HL-60 (cell line): ENCODE measurements at regions not wholly inside any gene's neighbourhood (a gene's known extent, or its start where the extent isn't known, plus 50 kb on each side); places are given as distances from the start of the nearest gene placed in this dataset.

Experiments used
- DNase-seq, 2 experiments: peaks; one replicate each; pipeline ENCODE4 v3.0.0-alpha.2; 2010 to 2020; ENCODE audit warnings: low read depth in 1 of 2, low spot score in 1 of 2
- H3K27ac ChIP-seq: fragments of 250-450 bp; sonication (Bioruptor Pico); replicated peaks from 2 replicates; pipeline ENCODE4 v1.5.1; 2020; ENCODE audit warnings: mild to moderate bottlenecking, moderate library complexity
- H3K27me3 ChIP-seq: fragments of 250-450 bp; sonication (Bioruptor Pico); 2 replicates; pipeline ENCODE4 v1.5.1; 2021; ENCODE audit warnings: mild to moderate bottlenecking, moderate library complexity; ENCODE audit not compliant: insufficient read depth, poor library complexity, severe bottlenecking
- H3K4me3 ChIP-seq: replicated peaks from 2 replicates; pipeline ENCODE4 v1.5.1; 2011; ENCODE audit warnings: mild to moderate bottlenecking, control low read depth, low read length; ENCODE audit not compliant: insufficient read depth
- GABPA ChIP-seq: IDR thresholded peaks from 2 replicates; pipeline ENCODE4 v1.6.1; 2012; ENCODE audit warnings: low read depth
- POLR2AphosphoS5 ChIP-seq: IDR thresholded peaks from 2 replicates; pipeline ENCODE4 v1.6.1; 2012; ENCODE audit warnings: low read depth
- SPI1 ChIP-seq: IDR thresholded peaks from 2 replicates; pipeline ENCODE4 v1.6.1; 2012; ENCODE audit warnings: low read depth, mild to moderate bottlenecking, borderline replicate concordance
- TF ChIP-seq, protein P1 (sequence below): IDR thresholded peaks from one replicate; pipeline ENCODE4 v1.5.1; 2011; ENCODE audit warnings: low read length, control low read depth, inconsistent platforms; ENCODE audit not compliant: insufficient read depth
- TF ChIP-seq, protein P2 (sequence below): IDR thresholded peaks from 2 replicates; pipeline ENCODE4 v1.6.1; 2012; ENCODE audit warnings: low read depth; ENCODE audit not compliant: insufficient replicate concordance

DNA sequence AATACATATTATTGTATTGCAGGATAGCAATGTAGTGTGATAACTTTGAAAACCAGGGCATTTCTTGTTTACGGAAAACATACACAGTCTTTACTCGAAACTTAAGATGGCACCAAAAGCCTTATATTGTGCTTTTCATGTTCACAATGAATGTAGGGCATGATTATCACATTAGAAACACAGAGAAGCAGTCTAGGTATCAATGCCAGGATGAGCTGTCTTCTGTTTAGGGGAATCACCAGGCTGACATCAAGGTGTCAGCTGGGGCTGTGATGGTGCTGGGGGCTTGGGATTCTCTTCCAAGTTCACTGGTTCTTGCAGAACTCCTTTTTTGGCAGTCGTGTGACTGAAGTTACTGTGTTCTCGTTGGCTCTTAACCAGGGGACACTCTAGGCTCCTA is 1067.3 kb downstream of the FLRT2 start:
- Histone ChIP-seq H3K4me3 (no peak overlapping the region), H3K27ac (no peak overlapping the region), H3K27me3 (no peaks in the 10 kb centered on the region)
- TF ChIP-seq, protein P1, sequence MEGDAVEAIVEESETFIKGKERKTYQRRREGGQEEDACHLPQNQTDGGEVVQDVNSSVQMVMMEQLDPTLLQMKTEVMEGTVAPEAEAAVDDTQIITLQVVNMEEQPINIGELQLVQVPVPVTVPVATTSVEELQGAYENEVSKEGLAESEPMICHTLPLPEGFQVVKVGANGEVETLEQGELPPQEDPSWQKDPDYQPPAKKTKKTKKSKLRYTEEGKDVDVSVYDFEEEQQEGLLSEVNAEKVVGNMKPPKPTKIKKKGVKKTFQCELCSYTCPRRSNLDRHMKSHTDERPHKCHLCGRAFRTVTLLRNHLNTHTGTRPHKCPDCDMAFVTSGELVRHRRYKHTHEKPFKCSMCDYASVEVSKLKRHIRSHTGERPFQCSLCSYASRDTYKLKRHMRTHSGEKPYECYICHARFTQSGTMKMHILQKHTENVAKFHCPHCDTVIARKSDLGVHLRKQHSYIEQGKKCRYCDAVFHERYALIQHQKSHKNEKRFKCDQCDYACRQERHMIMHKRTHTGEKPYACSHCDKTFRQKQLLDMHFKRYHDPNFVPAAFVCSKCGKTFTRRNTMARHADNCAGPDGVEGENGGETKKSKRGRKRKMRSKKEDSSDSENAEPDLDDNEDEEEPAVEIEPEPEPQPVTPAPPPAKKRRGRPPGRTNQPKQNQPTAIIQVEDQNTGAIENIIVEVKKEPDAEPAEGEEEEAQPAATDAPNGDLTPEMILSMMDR, result no peak
- TF ChIP-seq POLR2AphosphoS5 (no peak), GABPA (no peak), SPI1 (no peak)
- TF ChIP-seq, protein P2, sequence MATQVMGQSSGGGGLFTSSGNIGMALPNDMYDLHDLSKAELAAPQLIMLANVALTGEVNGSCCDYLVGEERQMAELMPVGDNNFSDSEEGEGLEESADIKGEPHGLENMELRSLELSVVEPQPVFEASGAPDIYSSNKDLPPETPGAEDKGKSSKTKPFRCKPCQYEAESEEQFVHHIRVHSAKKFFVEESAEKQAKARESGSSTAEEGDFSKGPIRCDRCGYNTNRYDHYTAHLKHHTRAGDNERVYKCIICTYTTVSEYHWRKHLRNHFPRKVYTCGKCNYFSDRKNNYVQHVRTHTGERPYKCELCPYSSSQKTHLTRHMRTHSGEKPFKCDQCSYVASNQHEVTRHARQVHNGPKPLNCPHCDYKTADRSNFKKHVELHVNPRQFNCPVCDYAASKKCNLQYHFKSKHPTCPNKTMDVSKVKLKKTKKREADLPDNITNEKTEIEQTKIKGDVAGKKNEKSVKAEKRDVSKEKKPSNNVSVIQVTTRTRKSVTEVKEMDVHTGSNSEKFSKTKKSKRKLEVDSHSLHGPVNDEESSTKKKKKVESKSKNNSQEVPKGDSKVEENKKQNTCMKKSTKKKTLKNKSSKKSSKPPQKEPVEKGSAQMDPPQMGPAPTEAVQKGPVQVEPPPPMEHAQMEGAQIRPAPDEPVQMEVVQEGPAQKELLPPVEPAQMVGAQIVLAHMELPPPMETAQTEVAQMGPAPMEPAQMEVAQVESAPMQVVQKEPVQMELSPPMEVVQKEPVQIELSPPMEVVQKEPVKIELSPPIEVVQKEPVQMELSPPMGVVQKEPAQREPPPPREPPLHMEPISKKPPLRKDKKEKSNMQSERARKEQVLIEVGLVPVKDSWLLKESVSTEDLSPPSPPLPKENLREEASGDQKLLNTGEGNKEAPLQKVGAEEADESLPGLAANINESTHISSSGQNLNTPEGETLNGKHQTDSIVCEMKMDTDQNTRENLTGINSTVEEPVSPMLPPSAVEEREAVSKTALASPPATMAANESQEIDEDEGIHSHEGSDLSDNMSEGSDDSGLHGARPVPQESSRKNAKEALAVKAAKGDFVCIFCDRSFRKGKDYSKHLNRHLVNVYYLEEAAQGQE, result no peak
- no peak for DNase-seq

DNA sequence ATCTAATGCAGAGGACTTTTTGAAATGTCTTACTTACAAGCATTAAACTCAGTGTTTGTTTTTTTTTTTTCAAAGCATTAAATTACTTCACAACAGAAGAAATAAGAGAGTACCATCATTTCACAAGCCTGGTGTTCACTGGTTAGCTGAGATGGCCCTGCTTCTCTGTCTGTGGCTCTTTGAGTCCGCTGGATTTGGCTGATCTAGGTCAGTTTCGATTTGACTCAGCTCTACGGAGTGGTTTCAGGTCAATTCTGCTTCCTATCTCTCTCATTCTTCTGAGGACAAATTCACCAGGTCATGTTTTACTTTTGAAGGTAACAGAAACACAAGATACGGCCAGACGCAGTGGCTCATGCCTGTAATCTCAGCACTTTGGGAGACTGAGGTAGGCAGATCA is 1066.1 kb downstream of the FLRT2 start:
- Histone ChIP-seq H3K4me3 (no peak overlapping the region), H3K27ac (no peak overlapping the region), H3K27me3 (no peaks in the 10 kb centered on the region)
- DNase-seq, result no peak
- TF ChIP-seq, protein P2, result no peak
- TF ChIP-seq POLR2AphosphoS5 (no peak), SPI1 (no peak), GABPA (no peak)
- TF ChIP-seq, protein P1, result no peak

DNA sequence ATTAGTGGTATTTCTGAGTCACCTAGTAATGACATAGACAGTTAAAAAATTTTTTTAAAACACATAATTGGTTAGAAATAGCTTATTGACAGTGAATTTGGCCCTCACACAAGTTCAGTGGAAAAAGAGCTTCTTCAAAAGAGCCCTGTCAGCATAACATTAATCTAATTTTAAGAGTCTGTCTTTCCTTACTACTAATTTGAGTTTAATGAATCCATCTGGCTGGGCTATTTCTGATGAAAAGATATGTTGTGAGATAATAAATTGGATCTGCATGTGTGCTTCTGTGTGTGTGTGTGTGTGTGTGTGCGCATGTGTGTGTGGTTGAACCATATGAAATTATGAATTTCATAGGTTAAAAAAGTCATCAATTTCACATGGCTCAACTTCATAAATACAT is 1045.2 kb downstream of the FLRT2 start:
- no peak overlapping the region for H3K27ac ChIP-seq
- TF ChIP-seq POLR2AphosphoS5 (no peak), SPI1 (no peak), GABPA (no peak)
- TF ChIP-seq, protein P1, result no peak
- TF ChIP-seq, protein P2, result no peak
- no peaks in the 10 kb centered on the region for H3K27me3 ChIP-seq
- H3K4me3 ChIP-seq, result no peak overlapping the region
- DNase-seq, result no peak
